Stimulated activated CD4-positive, alpha-beta T cell treated with anti-CD3 and anti-CD28 coated beads, Interleukin-15, amount 100 ng/mL, for 24 hours (primary cell): ENCODE measurements at regions not wholly inside any gene's neighbourhood (a gene's known extent, or its start where the extent isn't known, plus 50 kb on each side); places are given as distances from the start of the nearest gene placed in this dataset.

Experiments used
- DNase-seq: peaks from one replicate; pipeline ENCODE4 v3.0.0-alpha.2; 2020

DNA sequence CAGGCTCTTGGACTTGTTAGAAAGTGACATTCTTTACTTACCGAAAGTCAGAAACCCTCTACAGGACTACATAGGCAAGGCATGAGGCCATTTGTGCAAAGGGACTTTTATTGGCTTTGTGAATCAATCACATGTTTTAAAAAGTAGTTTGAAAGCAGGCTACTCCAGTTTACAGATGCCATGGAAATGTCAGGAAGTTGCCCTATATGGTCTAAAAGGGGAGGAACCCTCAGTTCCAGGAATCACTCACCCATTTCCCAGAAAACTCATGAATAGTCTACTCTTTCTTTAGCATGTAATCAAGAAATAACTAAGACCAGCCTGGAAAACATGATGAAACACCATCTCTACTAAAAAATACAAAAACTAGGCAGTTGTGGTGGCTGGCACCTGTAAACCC lies 51.0 kb upstream of the MKRN3 start:
- no peak for DNase-seq

- DNase-seq, result no peak
These were observed 58.7 kb upstream of the MKRN3 start for GRCh38 chr15:23506762-23507161.

DNA sequence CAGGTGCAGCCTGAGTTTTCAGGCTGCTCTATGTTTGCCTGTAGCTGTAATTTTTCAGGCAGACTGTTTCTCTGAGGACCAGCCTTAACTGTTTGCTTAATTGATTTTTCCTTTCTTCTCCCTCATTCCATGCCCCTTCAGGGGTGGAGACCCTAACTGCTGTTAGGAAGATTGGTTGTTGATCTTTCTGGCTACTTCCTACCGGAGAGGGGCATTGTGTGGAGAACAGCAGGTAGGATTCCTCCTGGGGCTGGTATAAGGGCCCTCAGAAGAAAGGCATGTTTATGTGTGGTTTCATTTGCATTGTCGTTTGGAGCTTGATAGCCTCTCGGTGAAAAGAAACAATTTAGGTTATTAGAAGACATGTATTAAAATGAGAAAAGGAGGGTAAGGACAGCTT lies 56.9 kb upstream of the GOLGA6L2 start:
- DNase-seq, result no peak

DNA sequence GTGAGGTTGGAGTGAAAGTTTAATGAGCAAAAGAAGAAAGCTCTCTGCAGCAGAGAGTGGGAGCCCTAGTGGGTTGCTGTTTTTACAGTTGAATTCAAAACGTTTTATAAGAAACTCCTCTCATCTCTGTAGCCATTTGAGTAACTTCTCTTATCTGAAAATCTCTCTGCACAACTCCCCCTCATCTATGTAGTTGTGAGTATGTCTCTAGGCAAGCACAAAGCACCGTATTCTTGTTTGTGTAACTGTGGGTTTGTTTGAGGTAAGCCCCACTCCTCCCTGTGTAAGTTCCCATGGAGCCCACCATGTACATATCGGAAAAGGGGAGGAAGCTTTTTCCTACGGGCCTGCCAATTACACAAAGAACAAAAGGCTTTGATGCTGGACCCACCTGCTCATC lies 56.5 kb upstream of the GOLGA6L2 start:
- no peak for DNase-seq

- DNase-seq, result peak; percentile 13
These were observed 50.7 kb upstream of the GOLGA6L2 start for GRCh38 chr15:23497710-23498111.
